SU-DHL-6 (cell line): ENCODE measurements at regions not wholly inside any gene's neighbourhood (a gene's known extent, or its start where the extent isn't known, plus 50 kb on each side); places are given as distances from the start of the nearest gene placed in this dataset.

ENCODE experiments used
- H2AFZ ChIP-seq: fragments of 200-600 bp; sonication (generic); 2 replicates; pipeline ENCODE4 v1.6.1; 2014; ENCODE audit warnings: low read depth, mild to moderate bottlenecking, moderate library complexity, mixed read lengths, antibody characterized with exemption, low read length; ENCODE audit not compliant: severe bottlenecking
- H3F3A ChIP-seq: fragments of 200-600 bp; shearing (Covaris generic); 2 replicates; pipeline ENCODE4 v1.6.0; 2016; ENCODE audit warnings: antibody characterized with exemption, mild to moderate bottlenecking; ENCODE audit not compliant: insufficient read depth
- H3K27ac ChIP-seq: fragments of 200-600 bp; sonication (generic); 2 replicates; pipeline ENCODE4 v1.5.1; 2016; ENCODE audit warnings: low read depth, mild to moderate bottlenecking, low read length, moderate library complexity, mixed read lengths
- H3K27me3 ChIP-seq: fragments of 200-600 bp; sonication (generic), shearing (Covaris generic); 2 replicates; pipeline ENCODE4 v1.6.0; 2014; ENCODE audit warnings: mild to moderate bottlenecking, low read length
- H3K36me3 ChIP-seq: fragments of 200-600 bp; sonication (generic); 2 replicates; pipeline ENCODE4 v1.6.1; 2014; ENCODE audit warnings: mild to moderate bottlenecking, low read length, mixed read lengths
- H3K4me2 ChIP-seq: fragments of 300-600, 200-600 bp; shearing (Covaris generic), sonication (generic); 2 replicates; pipeline ENCODE4 v1.6.0; 2014; ENCODE audit warnings: low read length, low read depth, mild to moderate bottlenecking; ENCODE audit not compliant: poor library complexity, severe bottlenecking
- H3K4me3 ChIP-seq: fragments of 200-600 bp; sonication (generic); 2 replicates; pipeline ENCODE4 v1.5.1; 2014; ENCODE audit warnings: antibody characterized with exemption, low read length, mild to moderate bottlenecking, mixed read lengths; ENCODE audit not compliant: insufficient read depth, poor library complexity, severe bottlenecking
- H3K79me2 ChIP-seq: fragments of 200-600 bp; sonication (generic); 2 replicates; pipeline ENCODE4 v1.6.1; 2014; ENCODE audit warnings: mild to moderate bottlenecking, low read length, moderate library complexity; ENCODE audit not compliant: insufficient read depth
- H3K9ac ChIP-seq: fragments of 200-600 bp; sonication (generic); 2 replicates; pipeline ENCODE4 v1.7.0; 2014; ENCODE audit warnings: mild to moderate bottlenecking, low read length
- H3K9me2 ChIP-seq: fragments of 200-600 bp; sonication (generic); replicated peaks from 2 replicates; pipeline ENCODE4 v1.6.1; 2014; ENCODE audit warnings: low read length; ENCODE audit not compliant: insufficient read depth
- H3K9me3 ChIP-seq: fragments of 200-600 bp; sonication (generic); 2 replicates; pipeline ENCODE4 v1.6.1; 2014; ENCODE audit warnings: low read length, mixed read lengths; ENCODE audit not compliant: insufficient read depth
- H4K20me1 ChIP-seq: fragments of 200-600 bp; sonication (generic); 2 replicates; pipeline ENCODE4 v1.6.1; 2014; ENCODE audit warnings: low read depth, mild to moderate bottlenecking, antibody characterized with exemption, low read length, moderate library complexity, mixed read lengths
- EZH2phosphoT487 ChIP-seq: fragments of 200-600 bp; sonication (generic), shearing (Covaris generic); conservative IDR thresholded peaks from 2 replicates; pipeline ENCODE4 v1.6.1; 2018; ENCODE audit warnings: mild to moderate bottlenecking, antibody characterized with exemption, low read length, moderate library complexity, mixed read lengths
- TF ChIP-seq, protein P1 (sequence below): fragments of 200-600 bp; sonication (generic); IDR thresholded peaks from one replicate; pipeline ENCODE4 v1.5.1; 2017; ENCODE audit warnings: antibody characterized with exemption, mild to moderate bottlenecking, low read length, moderate library complexity; ENCODE audit not compliant: insufficient read depth, poor library complexity, severe bottlenecking

DNA sequence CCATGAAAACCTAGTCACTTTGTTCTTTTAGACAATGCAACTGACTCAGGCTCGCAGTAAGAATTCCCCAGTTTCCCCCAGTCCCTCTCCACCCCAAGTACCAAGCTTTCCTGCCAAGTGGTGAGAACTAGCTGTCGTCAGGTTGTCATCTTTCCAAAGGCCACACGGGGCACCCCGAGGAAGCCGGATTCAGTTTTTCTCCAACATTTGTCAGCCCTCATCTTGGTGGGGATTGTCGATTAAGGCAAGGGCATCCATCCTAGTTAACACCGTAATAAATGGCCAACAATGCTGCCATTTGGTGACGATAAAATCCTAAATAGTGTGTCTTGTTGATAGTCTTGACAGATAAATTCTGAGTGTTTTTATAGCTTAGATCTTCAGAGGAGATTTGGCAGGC lies 55.9 kb upstream of the PROX1 start:
- no peaks in the 10 kb centered on the region for H3K36me3 ChIP-seq
- H3K27me3 ChIP-seq: no peaks in the 10 kb centered on the region
- H3K4me2 ChIP-seq: no peak overlapping the region
- no peak overlapping the region for H2AFZ ChIP-seq
- H3K9me3 ChIP-seq: no peaks in the 10 kb centered on the region
- no peak overlapping the region for H3K27ac ChIP-seq
- H3K79me2 ChIP-seq: no peaks in the 10 kb centered on the region
- TF ChIP-seq, protein P1, sequence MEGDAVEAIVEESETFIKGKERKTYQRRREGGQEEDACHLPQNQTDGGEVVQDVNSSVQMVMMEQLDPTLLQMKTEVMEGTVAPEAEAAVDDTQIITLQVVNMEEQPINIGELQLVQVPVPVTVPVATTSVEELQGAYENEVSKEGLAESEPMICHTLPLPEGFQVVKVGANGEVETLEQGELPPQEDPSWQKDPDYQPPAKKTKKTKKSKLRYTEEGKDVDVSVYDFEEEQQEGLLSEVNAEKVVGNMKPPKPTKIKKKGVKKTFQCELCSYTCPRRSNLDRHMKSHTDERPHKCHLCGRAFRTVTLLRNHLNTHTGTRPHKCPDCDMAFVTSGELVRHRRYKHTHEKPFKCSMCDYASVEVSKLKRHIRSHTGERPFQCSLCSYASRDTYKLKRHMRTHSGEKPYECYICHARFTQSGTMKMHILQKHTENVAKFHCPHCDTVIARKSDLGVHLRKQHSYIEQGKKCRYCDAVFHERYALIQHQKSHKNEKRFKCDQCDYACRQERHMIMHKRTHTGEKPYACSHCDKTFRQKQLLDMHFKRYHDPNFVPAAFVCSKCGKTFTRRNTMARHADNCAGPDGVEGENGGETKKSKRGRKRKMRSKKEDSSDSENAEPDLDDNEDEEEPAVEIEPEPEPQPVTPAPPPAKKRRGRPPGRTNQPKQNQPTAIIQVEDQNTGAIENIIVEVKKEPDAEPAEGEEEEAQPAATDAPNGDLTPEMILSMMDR: no peak
- no peak for TF ChIP-seq EZH2phosphoT487
- no peaks in the 10 kb centered on the region for H4K20me1 ChIP-seq
- H3K4me3 ChIP-seq: no peak overlapping the region
- no peak overlapping the region for H3K9ac ChIP-seq
- no peaks in the 10 kb centered on the region for H3F3A ChIP-seq
- H3K9me2 ChIP-seq: no peaks in the 10 kb centered on the region

DNA sequence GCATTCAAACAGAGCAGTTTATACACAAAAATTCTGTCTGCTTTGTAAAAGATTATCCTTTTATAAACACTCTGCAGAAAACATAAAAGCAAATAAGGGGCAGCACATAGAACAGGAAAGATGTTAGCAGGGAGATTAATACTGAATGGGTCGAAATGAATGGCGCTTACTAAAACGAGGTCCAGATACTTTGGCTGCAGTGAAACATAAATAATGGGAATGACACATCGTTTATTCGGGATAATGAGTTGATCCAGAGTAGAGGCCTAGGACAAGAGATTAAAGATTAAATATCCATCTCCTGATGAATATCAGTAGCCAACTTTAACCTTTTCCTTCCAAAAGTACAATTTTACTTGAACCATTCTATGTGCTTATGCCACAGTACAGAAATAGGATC lies 54.4 kb upstream of the PROX1 start:
- no peaks in the 10 kb centered on the region for H3F3A ChIP-seq
- H3K27ac ChIP-seq: no peak overlapping the region
- no peaks in the 10 kb centered on the region for H4K20me1 ChIP-seq
- H3K9me3 ChIP-seq: no peaks in the 10 kb centered on the region
- no peaks in the 10 kb centered on the region for H3K9me2 ChIP-seq
- H3K4me3 ChIP-seq: no peak overlapping the region
- H3K79me2 ChIP-seq: no peaks in the 10 kb centered on the region
- no peaks in the 10 kb centered on the region for H3K36me3 ChIP-seq
- no peak for TF ChIP-seq EZH2phosphoT487
- TF ChIP-seq, protein P1: no peak
- no peak overlapping the region for H3K4me2 ChIP-seq
- H2AFZ ChIP-seq: no peak overlapping the region
- no peaks in the 10 kb centered on the region for H3K27me3 ChIP-seq
- H3K9ac ChIP-seq: no peak overlapping the region

DNA sequence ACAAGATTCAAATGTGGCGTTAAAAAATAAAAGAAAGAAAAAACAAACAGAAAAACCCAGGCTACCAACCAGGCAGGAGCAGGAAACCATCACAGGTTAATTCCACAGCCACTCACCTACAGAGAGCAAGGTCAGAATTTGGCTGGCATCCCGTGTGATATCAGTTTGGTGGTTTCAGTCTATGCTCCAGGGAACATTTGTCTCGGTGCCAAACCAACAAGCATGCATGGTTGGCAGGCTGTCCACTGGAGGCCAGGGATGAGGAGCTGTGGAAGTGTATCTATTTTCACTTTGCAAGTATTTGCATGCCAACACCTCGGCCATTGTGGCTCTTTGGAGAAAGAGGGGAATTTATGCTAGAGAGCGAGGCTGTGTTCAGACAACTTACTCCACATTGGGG lies 53.1 kb upstream of the PROX1 start:
- Histone ChIP-seq H3K4me3 (no peak overlapping the region), H3K79me2 (no peaks in the 10 kb centered on the region), H3F3A (no peaks in the 10 kb centered on the region), H3K36me3 (no peaks in the 10 kb centered on the region), H3K27ac (no peak overlapping the region), H3K9ac (no peak overlapping the region), H3K9me2 (no peaks in the 10 kb centered on the region), H3K27me3 (no peaks in the 10 kb centered on the region), H4K20me1 (no peaks in the 10 kb centered on the region), H2AFZ (no peak overlapping the region), H3K4me2 (no peak overlapping the region), H3K9me3 (no peaks in the 10 kb centered on the region)
- TF ChIP-seq, protein P1: no peak
- TF ChIP-seq EZH2phosphoT487: no peak

DNA sequence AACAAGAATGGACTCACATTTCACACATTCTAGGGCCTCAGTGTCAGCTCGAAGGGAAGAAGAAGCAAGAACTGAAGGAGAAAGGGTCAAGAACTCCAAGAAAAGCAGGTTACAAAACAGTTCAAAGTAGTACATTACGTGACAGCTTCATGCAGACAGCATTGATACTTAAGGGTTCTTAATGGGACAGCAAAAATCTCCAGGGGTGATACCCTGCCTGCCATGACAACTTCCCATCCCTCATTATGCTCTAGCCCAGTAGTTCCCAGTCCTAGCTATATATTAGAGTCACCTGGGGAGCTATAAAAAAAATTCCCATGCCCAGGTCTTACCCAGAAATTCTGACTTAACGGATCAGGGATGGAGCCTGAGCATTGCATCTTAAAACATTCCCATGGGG lies 51.2 kb upstream of the PROX1 start:
- Histone ChIP-seq H3K4me3 (no peak overlapping the region), H3K9ac (no peak overlapping the region), H3K79me2 (no peaks in the 10 kb centered on the region), H3K36me3 (no peaks in the 10 kb centered on the region), H3K27ac (no peak overlapping the region), H3K9me2 (no peaks in the 10 kb centered on the region), H3K9me3 (no peaks in the 10 kb centered on the region), H2AFZ (no peak overlapping the region), H4K20me1 (no peaks in the 10 kb centered on the region), H3K4me2 (no peak overlapping the region), H3F3A (no peaks in the 10 kb centered on the region), H3K27me3 (no peaks in the 10 kb centered on the region)
- TF ChIP-seq, protein P1: no peak
- TF ChIP-seq EZH2phosphoT487: no peak
